SW480 (cell line): ENCODE measurements at regions not wholly inside any gene's neighbourhood (a gene's known extent, or its start where the extent isn't known, plus 50 kb on each side); places are given as distances from the start of the nearest gene placed in this dataset.
"Not testable (repeated sequence)": the region's sequence is repeated elsewhere in the genome, so short reads cannot be mapped to it uniquely, and the experiment has no call there.

Source experiments
- DNase-seq: peaks from one replicate; pipeline ENCODE4 v3.0.0-alpha.2; 2016; ENCODE audit warnings: low spot score

GRCh38 chr18:35827275-35827902, 145.1 kb upstream of the RMP24 start:
- DNase-seq = no peak

- no peak for DNase-seq
These were observed 144.6 kb upstream of the RMP24 start for GRCh38 chr18:35827903-35828275.

DNA sequence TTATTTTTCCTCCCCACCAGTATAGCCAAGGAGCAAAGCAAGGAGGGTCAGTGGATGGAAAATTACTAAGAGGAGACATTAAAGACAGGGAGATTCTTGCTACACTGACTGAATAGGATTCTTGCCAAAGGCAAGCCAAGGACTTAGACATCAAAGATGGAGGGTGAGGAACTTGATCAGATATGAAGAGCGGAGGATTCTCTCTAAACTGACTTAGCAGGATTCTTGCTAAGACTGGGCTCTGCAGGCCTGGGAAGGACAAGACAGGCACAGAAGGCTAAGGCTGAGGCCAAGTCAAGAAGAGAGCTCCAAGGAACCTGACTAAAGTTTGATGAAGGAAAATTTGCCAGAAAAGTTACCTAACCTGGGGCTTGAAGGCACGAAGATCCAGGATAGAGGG, 143.9 kb upstream of the RMP24 start:
- DNase-seq = no peak

- no peak for DNase-seq
These were observed 137.1 kb upstream of the RMP24 start for GRCh38 chr18:35835366-35835765.

DNA sequence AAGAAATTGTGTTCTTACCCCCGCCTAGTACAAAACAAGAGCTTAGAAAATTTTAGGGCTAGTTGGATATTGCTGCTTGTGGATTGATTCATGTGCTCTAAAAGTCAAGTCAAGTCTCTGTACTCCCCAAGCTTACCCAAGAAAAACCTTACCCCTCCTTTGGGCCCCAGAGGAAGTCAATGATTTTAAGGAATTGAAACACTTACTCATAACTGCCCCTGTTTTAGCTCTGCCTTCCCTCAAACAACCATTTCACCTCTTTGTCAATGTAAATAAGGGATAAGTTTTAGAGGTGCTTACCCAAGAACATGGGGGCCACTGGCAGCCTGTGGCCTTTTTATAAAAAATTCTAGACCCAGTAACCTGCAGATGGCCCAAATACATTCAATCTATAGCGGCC, 136.6 kb upstream of the RMP24 start:
- DNase-seq = no peak

GRCh38 chr18:35836932-35837331, 135.5 kb upstream of the RMP24 start:
- peak; percentile 66 for DNase-seq

DNA sequence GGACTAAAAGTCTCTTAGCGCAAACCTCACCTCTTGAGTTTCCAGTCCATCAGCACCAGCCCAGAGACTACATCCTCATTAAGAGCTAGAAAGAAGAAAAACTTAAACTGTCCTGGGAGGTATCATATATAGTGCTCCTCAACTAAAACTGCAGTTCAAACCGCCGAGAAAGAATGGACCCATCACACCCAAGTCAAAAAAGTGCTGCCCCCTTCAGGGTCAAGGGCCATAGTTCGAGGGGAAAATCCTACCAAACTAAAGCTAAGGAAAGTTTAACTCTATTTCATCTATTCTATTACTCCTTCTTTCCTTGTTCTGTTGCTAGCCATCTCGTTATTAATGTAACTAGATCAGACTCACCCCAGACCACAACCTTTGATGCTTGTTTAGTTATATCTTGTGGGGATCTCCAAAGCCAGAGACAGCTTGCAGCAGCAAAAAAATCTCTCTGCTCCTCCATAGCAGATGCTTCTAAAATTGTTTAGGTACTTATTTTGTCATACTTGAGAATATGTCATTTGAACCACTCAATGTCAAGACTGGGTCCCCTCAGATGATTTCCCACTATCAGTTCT, 134.5 kb upstream of the RMP24 start:
- DNase-seq = no peak

DNA sequence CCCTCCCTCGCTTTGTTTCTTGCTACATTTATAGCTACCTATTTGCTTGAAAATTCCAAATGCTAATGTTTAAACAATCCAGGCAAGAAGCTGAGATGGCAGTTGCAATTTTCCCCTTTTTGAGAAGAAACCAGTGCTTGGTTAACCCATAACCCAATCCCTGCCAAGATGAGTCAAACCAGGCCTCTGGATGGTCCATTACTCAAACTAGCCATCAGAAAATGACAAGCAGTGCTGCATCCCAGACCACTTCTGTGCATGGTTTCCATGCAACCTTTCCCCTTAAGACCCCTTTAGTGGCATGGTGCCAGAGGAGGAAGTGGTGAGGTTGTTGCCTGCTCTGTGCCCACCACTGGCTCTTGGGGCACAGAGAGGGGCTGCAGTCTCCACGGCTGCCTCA, 131.2 kb upstream of the RMP24 start:
- no peak for DNase-seq

DNA sequence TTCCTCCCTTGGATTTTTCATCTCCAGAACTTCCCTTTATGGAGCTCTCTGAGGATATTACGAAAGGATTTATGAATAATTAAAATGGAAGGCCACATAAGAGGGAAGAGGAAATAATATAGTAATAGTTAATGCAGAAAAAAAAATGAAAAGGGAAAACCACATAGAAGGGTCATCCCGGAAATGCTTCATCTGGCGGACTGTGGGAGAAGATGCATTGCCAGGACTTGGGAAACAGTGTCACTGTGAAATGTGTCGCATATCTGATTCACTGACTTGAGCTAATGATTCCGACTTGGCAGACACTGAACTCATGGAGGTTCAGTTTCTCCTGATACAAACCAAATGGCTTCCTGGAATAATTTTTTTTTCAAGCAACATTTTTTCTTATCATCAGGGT, 129.9 kb upstream of the RMP24 start:
- DNase-seq = no peak

DNA sequence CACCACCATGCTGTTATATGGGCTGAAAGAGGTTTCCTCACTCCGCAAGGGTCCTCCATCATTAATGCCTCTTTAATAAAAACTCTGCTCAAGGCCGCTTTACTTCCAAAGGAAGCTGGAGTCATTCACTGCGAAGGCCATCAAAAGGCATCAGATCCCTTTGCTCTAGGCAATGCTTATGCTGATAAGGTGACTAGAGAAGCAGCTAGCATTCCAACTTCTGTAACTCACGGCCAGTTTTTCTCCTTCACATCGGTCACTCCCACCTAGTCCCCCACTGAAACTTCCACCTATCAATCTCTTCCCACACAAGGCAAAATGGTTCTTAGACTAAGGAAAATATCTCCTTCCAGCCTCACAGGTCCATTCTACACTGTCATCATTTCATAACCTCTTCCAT, 124.2 kb upstream of the RMP24 start:
- DNase-seq = not testable (repeated sequence)

- DNase-seq = not testable (repeated sequence)
These were observed 123.2 kb upstream of the RMP24 start for GRCh38 chr18:35849241-35849640.

- no peak for DNase-seq
These were observed 121.1 kb upstream of the RMP24 start for GRCh38 chr18:35851286-35851970.

DNA sequence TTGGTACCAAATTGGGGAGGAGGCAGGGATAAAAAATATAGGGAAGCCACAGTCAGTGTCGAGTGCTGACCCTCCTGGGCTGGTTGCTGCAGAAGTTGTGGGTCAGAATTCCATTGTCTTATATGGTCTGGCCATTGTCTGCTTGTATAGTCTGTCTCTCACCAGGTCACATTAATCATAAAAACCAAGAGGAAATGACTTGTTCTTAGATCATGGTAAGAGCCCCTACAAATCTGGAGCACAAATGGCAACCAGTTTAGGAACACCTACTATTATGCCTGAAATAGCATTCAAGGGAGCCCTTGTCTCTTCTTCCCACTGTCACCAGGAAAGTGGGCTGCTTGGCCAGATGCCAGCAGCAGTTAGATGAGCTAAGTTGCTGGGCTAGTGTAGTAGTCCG, 119.7 kb upstream of the RMP24 start:
- no peak for DNase-seq

DNA sequence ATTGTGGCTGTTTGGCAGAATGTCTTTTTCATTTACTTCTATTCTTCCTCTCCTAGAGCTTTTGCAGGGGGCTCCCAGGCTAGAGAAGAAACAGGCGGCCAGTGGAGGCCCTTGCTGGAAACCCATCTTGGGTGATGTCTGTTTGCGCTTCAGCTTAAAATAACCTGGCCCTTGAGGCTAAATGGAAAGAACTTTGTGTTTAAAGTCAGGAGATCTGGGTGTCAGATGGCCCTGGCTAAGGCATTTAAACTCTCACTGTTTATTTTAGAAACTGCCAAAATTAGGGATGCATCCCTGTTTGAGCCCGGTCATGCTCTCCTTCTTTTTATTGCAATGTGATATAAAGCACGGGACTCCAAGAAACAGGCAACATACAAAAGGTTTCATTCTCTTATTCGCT, 118.4 kb upstream of the RMP24 start:
- no peak for DNase-seq

DNA sequence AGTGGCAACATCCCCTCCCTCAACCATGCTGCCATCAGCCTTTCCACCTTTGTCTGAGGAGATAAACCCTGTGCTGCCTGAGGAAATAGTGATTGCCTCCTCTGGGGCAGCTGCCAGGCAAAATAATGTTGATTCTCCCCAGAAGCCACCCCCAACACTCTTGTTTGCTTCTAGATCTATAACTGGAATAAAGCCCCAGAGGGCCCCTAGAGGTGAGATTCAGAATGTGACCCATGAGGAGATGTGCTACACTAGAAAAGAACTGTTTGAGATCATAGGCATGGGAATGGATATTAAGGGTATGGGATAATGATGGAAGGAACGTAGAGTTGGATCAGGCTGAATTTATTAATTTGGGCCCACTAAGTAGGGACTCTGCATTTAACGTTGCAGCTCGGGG, 116.3 kb upstream of the RMP24 start:
- no peak for DNase-seq

- not testable (repeated sequence) for DNase-seq
These were observed 115.8 kb upstream of the RMP24 start for GRCh38 chr18:35856721-35857120.

DNA sequence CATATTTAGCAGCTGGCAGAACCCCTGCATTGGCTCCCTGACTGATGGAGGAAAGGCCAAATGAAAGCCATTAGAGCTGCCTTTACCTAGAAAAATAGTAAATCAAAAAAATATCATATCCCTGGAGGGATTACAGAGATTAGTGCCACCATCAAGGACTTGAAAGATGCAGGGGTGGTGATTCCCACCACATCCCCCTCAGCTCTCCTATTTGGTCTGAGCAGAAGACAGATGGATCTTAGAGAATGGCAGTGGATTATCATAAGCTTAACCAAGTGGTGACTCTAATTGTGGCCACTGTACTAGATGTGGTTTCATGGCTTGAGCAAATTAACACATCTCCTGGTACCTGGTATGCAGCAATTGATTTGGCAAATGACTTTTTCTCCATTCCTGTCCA, 114.9 kb upstream of the RMP24 start:
- DNase-seq = not testable (repeated sequence)

- no peak for DNase-seq
These were observed 110.9 kb upstream of the RMP24 start for GRCh38 chr18:35861367-35862118.

DNA sequence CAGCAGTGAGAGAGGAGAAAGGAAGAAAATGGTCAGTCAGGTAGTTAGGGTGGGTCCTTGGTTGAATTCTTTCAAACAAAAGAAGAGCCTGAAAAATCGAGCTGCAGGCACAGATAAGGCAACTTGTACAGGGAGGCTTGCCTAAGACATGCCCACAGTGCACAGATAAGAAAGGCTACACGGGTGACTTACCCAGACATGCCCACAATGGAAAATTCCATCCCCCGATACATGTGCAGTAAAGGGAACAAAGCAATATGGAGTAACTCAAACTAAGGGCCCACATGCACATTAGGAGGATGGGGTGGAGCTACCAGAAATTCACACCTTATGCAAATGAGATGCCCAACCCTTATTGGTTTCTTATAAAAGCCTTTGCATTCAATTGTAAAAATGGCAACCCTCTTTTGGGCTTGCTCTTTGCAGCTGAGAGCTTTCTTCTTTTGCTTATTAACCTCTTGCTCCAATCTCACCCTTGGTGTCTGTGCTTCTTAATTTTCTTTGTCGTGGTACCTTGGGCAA, 110.3 kb upstream of the RMP24 start:
- DNase-seq = no peak

GRCh38 chr18:35864916-35865315, 107.6 kb upstream of the RMP24 start:
- no peak for DNase-seq

- DNase-seq = no peak
These were observed 103.6 kb upstream of the RMP24 start for GRCh38 chr18:35868915-35869314.

DNA sequence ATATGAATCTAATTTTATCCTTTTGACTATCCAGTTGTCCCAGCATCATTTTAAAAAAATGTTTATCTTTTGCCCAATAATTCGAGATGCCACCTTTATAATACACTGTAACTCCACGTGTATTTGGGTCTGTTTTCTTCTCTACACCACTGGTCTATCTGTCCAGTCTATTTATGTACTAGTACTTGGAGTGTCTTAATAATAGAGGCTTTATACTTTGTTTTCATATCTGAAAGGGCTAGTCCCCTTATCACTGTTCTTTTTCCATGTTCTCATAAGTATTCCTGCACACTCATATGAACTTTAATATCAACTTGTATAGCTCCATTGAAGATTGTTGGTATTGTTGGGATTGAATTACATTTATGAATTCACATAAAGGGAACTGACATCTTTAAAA, 101.1 kb upstream of the RMP24 start:
- DNase-seq = no peak

- no peak for DNase-seq
These were observed 96.9 kb upstream of the RMP24 start for GRCh38 chr18:35875566-35875965.
